GM23338 (cell line): ENCODE measurements at regions not wholly inside any gene's neighbourhood (a gene's known extent, or its start where the extent isn't known, plus 50 kb on each side); places are given as distances from the start of the nearest gene placed in this dataset.

ENCODE experiments used
- ATAC-seq: fragments of 200-7000 bp; cut with Tn5 transposase; 3 replicates; pipeline ENCODE4 v1.9.1; 2020
- DNase-seq: peaks from one replicate; pipeline ENCODE4 v3.0.0-alpha.2; 2015; ENCODE audit warnings: low spot score
- H2AFZ ChIP-seq: fragments of 200-600 bp; sonication (generic); 2 replicates; pipeline ENCODE4 v1.8.0; 2016; ENCODE audit warnings: antibody characterized with exemption, mild to moderate bottlenecking, moderate library complexity
- H3F3A ChIP-seq: fragments of 200-600 bp; sonication (generic); replicated peaks from 2 replicates; pipeline ENCODE4 v1.8.0; 2017; ENCODE audit warnings: antibody characterized with exemption, mixed run types, low read depth
- H3K27ac ChIP-seq: fragments of 200-600 bp; sonication (generic); 2 replicates; pipeline ENCODE4 v1.6.1; 2016; ENCODE audit warnings: low read depth
- H3K27me3 ChIP-seq: fragments of 200-600 bp; sonication (generic); 2 replicates; pipeline ENCODE4 v1.8.0; 2016; ENCODE audit warnings: mild to moderate bottlenecking, mixed run types, moderate library complexity; ENCODE audit not compliant: insufficient read depth
- H3K36me3 ChIP-seq: fragments of 200-600 bp; sonication (generic); 2 replicates; pipeline ENCODE4 v1.8.0; 2016; ENCODE audit warnings: mild to moderate bottlenecking; ENCODE audit not compliant: insufficient read depth
- H3K4me1 ChIP-seq: fragments of 200-600 bp; sonication (generic); 2 replicates; pipeline ENCODE4 v1.8.0; 2016; ENCODE audit warnings: mild to moderate bottlenecking, moderate library complexity; ENCODE audit not compliant: insufficient read depth
- H3K4me2 ChIP-seq: fragments of 200-600 bp; sonication (generic); 2 replicates; pipeline ENCODE4 v1.7.1; 2017; ENCODE audit warnings: mixed run types
- H3K4me3 ChIP-seq: fragments of 200-600 bp; sonication (generic); 2 replicates; pipeline ENCODE4 v1.6.1; 2016; ENCODE audit warnings: mixed run types
- H3K79me2 ChIP-seq: fragments of 200-600 bp; sonication (generic); replicated peaks from 2 replicates; pipeline ENCODE4 v1.8.0; 2017; ENCODE audit warnings: mild to moderate bottlenecking; ENCODE audit not compliant: insufficient read depth
- H3K9me2 ChIP-seq: fragments of 200-600 bp; sonication (generic); 2 replicates; pipeline ENCODE4 v1.8.0; 2017; ENCODE audit not compliant: insufficient read depth
- H4K20me1 ChIP-seq: fragments of 200-600 bp; sonication (generic); replicated peaks from 2 replicates; pipeline ENCODE4 v1.8.0; 2017; ENCODE audit warnings: mild to moderate bottlenecking; ENCODE audit not compliant: insufficient read depth
- H3K27ac Mint-ChIP-seq: 2 replicates; pipeline ENCODE4 v1.8.0; 2020; ENCODE audit warnings: inconsistent platforms, mild to moderate bottlenecking, moderate library complexity, mixed read lengths
- H3K27me3 Mint-ChIP-seq: 3 replicates; pipeline ENCODE4 v1.8.0; 2022; ENCODE audit warnings: low read depth, mild to moderate bottlenecking, moderate library complexity, mixed read lengths, inconsistent platforms; ENCODE audit not compliant: insufficient read depth, poor library complexity
- H3K36me3 Mint-ChIP-seq: 3 replicates; pipeline ENCODE4 v1.8.0; 2021; ENCODE audit warnings: low read depth, mild to moderate bottlenecking, inconsistent platforms, moderate library complexity, mixed read lengths
- H3K4me1 Mint-ChIP-seq: 3 replicates; pipeline ENCODE4 v1.8.0; 2020; ENCODE audit warnings: mild to moderate bottlenecking, inconsistent platforms, mixed read lengths
- H3K4me3 Mint-ChIP-seq: 3 replicates; pipeline ENCODE4 v1.8.0; 2021; ENCODE audit warnings: moderate library complexity, mild to moderate bottlenecking, inconsistent platforms, mixed read lengths
- H3K9me3 Mint-ChIP-seq: 3 replicates; pipeline ENCODE4 v1.8.0; 2020; ENCODE audit warnings: moderate library complexity, mild to moderate bottlenecking, inconsistent platforms, mixed read lengths
- CREB1 ChIP-seq: fragments of 250-450 bp; sonication (Bioruptor Pico); IDR thresholded peaks from 2 replicates; pipeline ENCODE4 v1.5.0; 2020; ENCODE audit warnings: low read depth, mild to moderate bottlenecking, moderate library complexity
- CTCF ChIP-seq, 2 experiments: fragments of 200-600 bp in 1 of 2; sonication (generic) in 1 of 2; conservative IDR thresholded peaks; 2 replicates each; pipeline versions ENCODE4 v1.5.1 to v1.6.1; 2016 to 2017; ENCODE audit warnings: antibody characterized with exemption in 2 of 2, low read depth in 2 of 2, mild to moderate bottlenecking in 2 of 2, moderate library complexity in 1 of 2
- ETS1 ChIP-seq: IDR thresholded peaks from 2 replicates; pipeline ENCODE4 v1.6.1; 2016; ENCODE audit warnings: antibody characterized with exemption
- EZH2phosphoT487 ChIP-seq: fragments of 200-600 bp; sonication (generic); IDR thresholded peaks from one replicate; pipeline ENCODE4 v1.8.1; 2018; ENCODE audit warnings: antibody characterized with exemption; ENCODE audit not compliant: unreplicated experiment
- NANOG ChIP-seq: IDR thresholded peaks from 2 replicates; pipeline ENCODE4 v1.6.1; 2016; ENCODE audit warnings: antibody characterized with exemption, borderline replicate concordance
- POLR2AphosphoS5 ChIP-seq: IDR thresholded peaks from 2 replicates; pipeline ENCODE4 v1.6.1; 2016; ENCODE audit warnings: antibody characterized with exemption, low read depth
- REST ChIP-seq: IDR thresholded peaks from one replicate; pipeline ENCODE4 v1.6.1; 2018; ENCODE audit warnings: antibody characterized with exemption; ENCODE audit not compliant: unreplicated experiment
- STAT1 ChIP-seq: IDR thresholded peaks from one replicate; pipeline ENCODE4 v1.6.1; 2016; ENCODE audit warnings: antibody characterized with exemption; ENCODE audit not compliant: unreplicated experiment
- ZNF114 ChIP-seq: fragments of 250-450 bp; sonication (Bioruptor Pico); IDR thresholded peaks from 2 replicates; pipeline ENCODE4 v1.5.0; 2020; ENCODE audit warnings: mild to moderate bottlenecking, moderate library complexity
- ZNF331 ChIP-seq: fragments of 250-450 bp; sonication (Bioruptor Pico); IDR thresholded peaks from 2 replicates; pipeline ENCODE4 v1.5.0; 2020; ENCODE audit warnings: low read depth, mild to moderate bottlenecking, moderate library complexity
- ZNF462 ChIP-seq: fragments of 250-450 bp; sonication (Bioruptor Pico); IDR thresholded peaks from 2 replicates; pipeline ENCODE4 v1.5.0; 2020; ENCODE audit warnings: mild to moderate bottlenecking, moderate library complexity

GRCh38 chr2:8317418-8317817 lies 364.4 kb upstream of the ID2 start:
- H3K36me3 ChIP-seq: no peaks in the 10 kb centered on the region
- no peaks in the 10 kb centered on the region for H3K79me2 ChIP-seq
- Mint-ChIP-seq H3K36me3 (no peaks in the 10 kb centered on the region), H3K27ac (no peak overlapping the region), H3K27me3 (peaks cover 4% of the 10 kb centered on the region), H3K9me3 (peaks cover 3% of the 10 kb centered on the region; the same call in 1 of the 3 replicates), H3K4me3 (no peak overlapping the region), H3K4me1 (peaks cover 15% of the 10 kb centered on the region)
- H3K4me2 ChIP-seq: no peak overlapping the region
- no peaks in the 10 kb centered on the region for H3F3A ChIP-seq
- H3K4me1 ChIP-seq: peaks cover 11% of the 10 kb centered on the region
- no peak for DNase-seq
- TF ChIP-seq CTCF (conservative IDR thresholded peaks at IDR 0.05; ENCODE audit: low read depth in 2 of 2) (no peak), STAT1 (no peak), ZNF331 (no peak), REST (no peak), POLR2AphosphoS5 (no peak), NANOG (no peak), EZH2phosphoT487 (no peak), ZNF114 (CRISPR knock-in tag) (no peak), CREB1 (CRISPR knock-in tag) (no peak), ETS1 (no peak)
- ATAC-seq: no peak
- no peaks in the 10 kb centered on the region for H4K20me1 ChIP-seq
- H2AFZ ChIP-seq: no peak overlapping the region
- no peaks in the 10 kb centered on the region for H3K27me3 ChIP-seq
- H3K9me2 ChIP-seq: peaks cover 15% of the 10 kb centered on the region; the same call in 1 of the 2 replicates
- no peak overlapping the region for H3K27ac ChIP-seq
- H3K4me3 ChIP-seq: no peak overlapping the region

- Histone ChIP-seq H3K27me3 (no peaks in the 10 kb centered on the region), H3K4me3 (no peak overlapping the region), H3K79me2 (no peaks in the 10 kb centered on the region), H3K27ac (no peak overlapping the region), H3K4me2 (no peak overlapping the region), H3F3A (no peaks in the 10 kb centered on the region), H3K9me2 (peaks cover 15% of the 10 kb centered on the region; the same call in 1 of the 2 replicates), H3K4me1 (peaks cover 19% of the 10 kb centered on the region), H4K20me1 (no peaks in the 10 kb centered on the region), H2AFZ (no peak overlapping the region), H3K36me3 (no peaks in the 10 kb centered on the region)
- DNase-seq (no peak), ATAC-seq (no peak)
- TF ChIP-seq ZNF462 (CRISPR knock-in tag): no peak
- peaks cover 19% of the 10 kb centered on the region for H3K4me1 Mint-ChIP-seq
- peaks cover 4% of the 10 kb centered on the region for H3K27me3 Mint-ChIP-seq
- peaks cover 3% of the 10 kb centered on the region; the same call in 1 of the 3 replicates for H3K9me3 Mint-ChIP-seq
- no peaks in the 10 kb centered on the region for H3K36me3 Mint-ChIP-seq
- no peak overlapping the region for H3K27ac Mint-ChIP-seq
- H3K4me3 Mint-ChIP-seq: no peak overlapping the region
These were observed 362.6 kb upstream of the ID2 start for GRCh38 chr2:8319219-8319618.
